ENCODE measurements at regions not wholly inside any gene's neighbourhood (a gene's known extent, or its start where the extent isn't known, plus 50 kb on each side); places are given as distances from the start of the nearest gene placed in this dataset.
"Not testable (repeated sequence)": the region's sequence is repeated elsewhere in the genome, so short reads cannot be mapped to it uniquely, and the experiment has no call there.

DNA sequence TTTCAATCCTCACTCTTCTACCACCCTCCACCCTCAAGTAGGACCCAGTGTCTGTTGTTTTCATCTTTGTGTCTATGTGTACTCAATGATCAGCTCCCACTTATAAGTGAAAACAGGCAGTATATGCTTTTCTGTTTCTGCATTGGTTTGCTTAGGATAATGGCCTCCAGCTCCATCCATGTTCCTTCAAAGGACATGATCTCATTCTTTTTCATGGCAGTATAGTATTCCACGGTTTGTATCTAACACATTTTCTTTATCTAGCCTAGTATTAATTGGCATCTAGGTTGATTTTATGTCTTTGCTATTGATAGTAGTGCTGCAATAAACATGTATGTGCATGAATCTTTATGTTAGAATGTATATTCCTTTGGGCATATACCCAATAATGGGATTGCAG, 259.8 kb upstream of the KIF2A start:
- DNase-seq: no peak

GRCh38 chr5:62051747-62052146, 254.3 kb upstream of the KIF2A start:
- DNase-seq: no peak

GRCh38 chr5:62059960-62060359, 246.0 kb upstream of the KIF2A start:
- DNase-seq: no peak

DNA sequence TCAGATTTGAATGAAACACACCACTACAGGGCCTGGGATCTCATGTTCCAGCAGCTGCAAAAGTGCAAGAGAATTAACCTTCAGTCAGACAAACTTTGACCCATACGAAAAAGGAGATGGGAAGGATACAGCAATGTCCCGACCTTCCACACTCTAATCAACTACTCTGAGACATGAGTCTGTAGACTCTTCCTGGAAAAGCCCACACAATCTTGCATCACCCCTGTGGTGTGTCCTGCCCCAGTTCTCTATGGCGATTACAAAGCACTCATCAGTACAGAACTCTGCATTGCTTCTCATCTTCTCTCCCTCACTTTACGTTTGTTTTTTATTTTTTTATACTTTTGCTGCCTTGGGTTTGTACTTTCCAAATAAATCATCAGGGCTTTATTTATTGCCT, 241.0 kb upstream of the KIF2A start:
- no peak for DNase-seq

DNA sequence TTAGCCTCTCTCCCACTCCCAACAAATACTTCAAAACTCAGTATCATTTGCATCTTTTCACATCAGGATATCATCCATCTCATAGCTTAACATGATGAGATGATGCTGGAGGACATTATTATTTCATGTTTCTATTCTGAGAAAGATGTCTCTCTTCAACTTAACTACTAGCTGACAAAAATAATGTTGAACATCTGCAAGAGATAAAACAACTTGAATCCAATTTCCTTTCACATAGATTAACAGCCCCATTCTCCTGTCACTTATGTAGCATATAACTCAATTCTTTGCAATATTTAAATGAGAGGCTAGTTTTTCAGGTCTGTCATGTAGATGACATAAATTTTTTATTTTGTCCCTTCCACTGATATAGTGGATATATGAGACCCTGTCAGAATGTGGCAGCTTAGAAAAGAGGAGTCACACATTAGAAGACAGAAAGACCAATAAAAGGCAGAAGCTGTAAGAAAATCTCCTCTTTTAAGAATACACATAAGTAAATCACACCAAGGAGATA, 239.2 kb upstream of the KIF2A start:
- DNase-seq: no peak

DNA sequence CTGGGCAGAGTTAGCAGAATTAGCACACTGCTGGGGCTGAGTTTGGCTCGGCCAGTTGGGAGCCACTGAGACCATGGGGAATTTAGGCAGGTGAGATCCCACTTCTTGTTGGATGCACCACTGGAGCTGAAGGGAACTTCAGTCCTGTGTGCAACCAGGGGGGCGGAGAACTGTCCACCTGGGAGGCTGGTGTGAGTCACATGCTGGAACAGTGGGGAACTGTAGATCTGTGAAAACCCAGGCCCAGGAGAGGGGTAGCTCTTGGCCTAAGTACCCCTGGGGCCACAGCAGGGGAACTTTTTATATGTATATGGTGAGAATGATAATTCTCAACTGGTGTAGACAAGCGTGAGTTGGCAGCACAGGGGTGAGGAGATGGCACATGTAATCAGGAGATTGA, 237.5 kb upstream of the KIF2A start:
- no peak for DNase-seq

GRCh38 chr5:62077387-62077786, 228.6 kb upstream of the KIF2A start:
- DNase-seq: no peak

- DNase-seq: no peak
Observed at GRCh38 chr5:62077823-62078550, 228.0 kb upstream of the KIF2A start.

GRCh38 chr5:62082370-62082801, 223.6 kb upstream of the KIF2A start:
- peak; percentile 81 for DNase-seq

DNA sequence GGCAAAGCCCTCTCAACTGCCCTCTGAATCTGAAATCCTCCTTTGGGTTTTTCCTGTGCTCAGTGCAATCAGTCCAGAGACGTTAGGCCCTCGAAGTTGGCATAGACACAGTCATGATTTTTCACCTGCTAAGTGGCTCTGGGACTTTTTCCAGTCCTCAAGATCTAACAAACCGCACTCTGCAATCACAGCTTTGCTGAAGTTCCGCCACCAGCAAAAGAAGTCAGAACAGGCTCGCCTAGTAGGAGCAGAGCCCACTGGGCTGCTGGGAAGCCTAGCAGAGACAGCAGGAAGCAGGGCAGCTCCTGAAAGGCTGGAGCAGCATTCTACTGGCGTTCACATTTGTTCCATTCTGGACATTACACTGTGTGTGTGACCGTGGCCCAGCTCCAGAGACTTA, 222.8 kb upstream of the KIF2A start:
- no peak for DNase-seq

GRCh38 chr5:62083661-62084060, 222.3 kb upstream of the KIF2A start:
- DNase-seq: no peak

GRCh38 chr5:62084391-62084790, 221.6 kb upstream of the KIF2A start:
- DNase-seq: no peak

- no peak for DNase-seq
Observed at GRCh38 chr5:62090953-62091352, 215.1 kb upstream of the KIF2A start.

GRCh38 chr5:62093411-62093810, 212.6 kb upstream of the KIF2A start:
- DNase-seq: no peak

GRCh38 chr5:62093976-62094375, 212.0 kb upstream of the KIF2A start:
- DNase-seq: peak; percentile 2

GRCh38 chr5:62097361-62097760, 208.6 kb upstream of the KIF2A start:
- no peak for DNase-seq

GRCh38 chr5:62100201-62100600, 205.8 kb upstream of the KIF2A start:
- DNase-seq: no peak

DNA sequence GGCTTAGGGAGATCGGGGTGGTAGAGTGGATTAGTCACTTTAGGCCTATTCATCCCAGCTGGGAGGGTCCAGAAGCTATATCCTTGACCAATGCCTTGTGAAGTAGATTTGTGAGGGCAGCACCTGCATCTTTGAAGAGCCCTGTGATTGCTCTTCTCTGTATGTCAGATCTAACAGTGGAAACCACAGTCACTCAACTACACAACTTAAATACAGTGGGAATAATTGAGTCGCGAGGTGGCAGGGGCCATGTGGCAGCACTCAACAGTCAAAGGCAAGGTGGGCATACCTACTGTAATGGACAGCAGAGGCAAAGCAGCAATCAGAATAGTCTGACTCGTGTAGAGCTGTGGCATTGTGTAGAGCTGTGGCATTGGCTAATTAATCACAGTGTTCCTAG, 202.1 kb upstream of the KIF2A start:
- not testable (repeated sequence) for DNase-seq

DNA sequence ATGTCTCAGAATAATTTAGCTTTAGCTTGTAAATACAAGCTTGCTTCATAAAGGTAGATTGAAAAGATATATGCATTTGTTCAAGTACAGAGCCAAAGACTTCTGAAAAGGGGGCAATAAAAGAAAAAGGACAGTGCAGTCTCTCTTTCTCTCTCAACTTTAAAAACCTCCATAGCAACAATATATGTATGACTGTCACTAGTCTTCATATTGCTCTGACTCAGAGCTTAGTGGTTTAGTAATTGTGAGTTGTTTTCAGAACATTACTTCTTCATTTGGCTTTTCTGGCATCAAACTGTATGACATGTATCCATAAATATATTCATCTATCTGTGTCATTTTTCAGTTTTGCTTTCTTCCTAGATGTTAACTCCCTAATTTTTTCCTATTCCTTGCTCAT, 194.6 kb upstream of the KIF2A start:
- DNase-seq: no peak

DNA sequence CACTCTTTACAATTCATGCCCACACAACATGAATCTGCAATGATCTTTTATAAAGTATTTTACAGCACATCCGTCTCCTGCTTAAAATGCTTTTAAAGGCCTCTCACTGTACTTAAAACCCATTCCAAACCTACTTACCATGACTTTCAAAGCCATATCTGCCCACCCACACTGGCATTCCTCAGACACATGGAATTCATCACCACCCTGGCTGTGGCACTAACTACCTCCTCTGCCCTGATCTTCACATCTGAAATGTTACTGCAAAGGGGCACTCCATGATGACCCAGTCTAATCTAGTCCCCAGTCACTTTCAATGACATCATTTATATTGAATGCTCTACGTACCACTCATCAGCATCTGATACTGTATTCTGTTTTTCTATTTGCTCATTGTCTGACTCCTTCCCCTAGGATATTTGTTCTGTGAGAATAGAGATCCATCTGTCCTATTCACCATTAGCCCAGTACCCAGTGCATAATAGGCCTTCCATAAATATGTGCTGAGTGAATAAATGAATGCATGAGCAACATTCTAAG, 193.2 kb upstream of the KIF2A start:
- peak; percentile 19 for DNase-seq

GRCh38 chr5:62115014-62115413, 191.0 kb upstream of the KIF2A start:
- no peak for DNase-seq

- no peak for DNase-seq
Observed at GRCh38 chr5:62124266-62124665, 181.7 kb upstream of the KIF2A start.

DNA sequence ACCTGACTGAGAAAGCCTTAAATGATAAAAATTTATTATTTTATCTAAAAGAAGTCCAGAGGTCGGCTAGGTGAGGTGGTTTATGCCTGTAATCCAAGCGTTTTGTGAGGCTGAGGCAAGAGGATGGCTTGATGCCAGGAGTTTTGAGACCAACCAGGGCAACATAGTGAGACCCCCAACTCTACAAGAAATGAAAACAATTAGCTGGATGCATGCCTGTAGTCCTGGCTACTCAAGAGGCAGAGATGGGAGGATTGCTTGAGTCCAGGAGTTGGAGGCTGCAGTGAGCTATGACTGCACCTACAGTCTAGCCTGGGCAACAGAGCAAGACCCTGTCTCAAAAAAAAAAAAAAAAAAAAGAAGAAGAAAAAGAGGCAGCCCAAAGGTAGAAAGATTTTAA, 179.9 kb upstream of the KIF2A start:
- DNase-seq: no peak

DNA sequence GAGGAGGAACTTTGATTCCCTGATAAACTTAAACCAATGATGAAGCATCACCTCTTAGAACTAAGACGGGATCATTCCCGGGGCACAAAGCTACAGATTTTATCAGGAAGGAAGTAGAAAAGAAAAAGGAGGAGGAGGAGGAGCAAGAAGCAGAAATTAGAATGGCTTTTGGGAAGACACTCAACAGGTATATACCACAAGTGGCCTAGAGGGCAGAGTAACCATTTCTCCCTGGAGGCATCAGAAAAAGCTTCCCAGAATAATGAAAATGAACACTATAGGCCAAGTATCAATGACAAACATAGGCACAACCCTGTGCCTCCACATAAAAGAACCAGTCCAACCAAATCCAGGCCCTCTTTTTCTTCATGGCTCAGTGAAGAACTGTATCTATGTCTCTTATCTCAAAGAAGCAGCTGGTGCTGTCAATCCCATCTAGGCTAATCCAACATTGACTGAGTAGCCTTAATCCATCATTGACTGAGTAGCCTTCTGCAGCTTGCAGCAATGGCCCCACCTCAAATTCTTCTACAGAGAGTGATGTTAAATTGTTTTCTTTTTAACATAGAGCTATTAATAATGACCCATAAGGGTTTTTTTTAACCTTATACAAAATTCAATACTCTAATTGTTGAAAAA, 178.8 kb upstream of the KIF2A start:
- DNase-seq: no peak
